BE2C (cell line): ENCODE measurements at regions not wholly inside any gene's neighbourhood (a gene's known extent, or its start where the extent isn't known, plus 50 kb on each side); places are given as distances from the start of the nearest gene placed in this dataset.

ENCODE experiments used
- DNase-seq: peaks from one replicate; pipeline ENCODE4 v3.0.0-alpha.2; 2020
- H3K27me3 ChIP-seq: fragments of 250-450 bp; sonication (Bioruptor Pico); 2 replicates; pipeline ENCODE4 v1.5.1; 2020; ENCODE audit warnings: mild to moderate bottlenecking
- H3K36me3 ChIP-seq: fragments of 250-450 bp; sonication (Bioruptor Pico); 2 replicates; pipeline ENCODE4 v1.5.1; 2020; ENCODE audit warnings: mild to moderate bottlenecking
- H3K4me1 ChIP-seq: fragments of 250-450 bp; sonication (Bioruptor Pico); 2 replicates; pipeline ENCODE4 v1.5.1; 2020
- H3K4me3 ChIP-seq: 2 replicates; pipeline ENCODE4 v1.5.1; 2011; ENCODE audit warnings: low read depth, low read length
- H3K9me3 ChIP-seq: fragments of 250-450 bp; sonication (Bioruptor Pico); 2 replicates; pipeline ENCODE4 v1.5.1; 2020
- TF ChIP-seq, protein P1 (sequence below): IDR thresholded peaks from 2 replicates; pipeline ENCODE4 v1.5.1; 2012; ENCODE audit warnings: mild to moderate bottlenecking, low read depth, low read length

DNA sequence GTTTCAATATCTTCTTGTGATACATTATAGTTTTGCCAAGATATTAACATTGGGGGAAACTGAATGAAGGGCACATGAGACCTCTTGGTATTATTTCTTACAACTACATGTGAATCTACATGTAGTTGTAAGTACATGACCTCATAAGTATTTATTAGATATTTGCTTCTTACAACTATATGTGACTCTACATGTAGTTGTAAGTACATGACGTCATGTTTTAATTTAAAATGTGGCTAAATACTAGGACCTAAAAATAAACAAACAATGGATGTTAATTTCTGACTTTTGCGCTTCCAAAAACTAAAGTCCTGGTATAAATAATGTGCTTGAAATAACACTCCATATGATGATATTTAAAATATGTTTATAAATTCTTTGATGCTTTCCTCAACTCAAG, 190.2 kb downstream of the CBLL2 start:
- TF ChIP-seq, protein P1, sequence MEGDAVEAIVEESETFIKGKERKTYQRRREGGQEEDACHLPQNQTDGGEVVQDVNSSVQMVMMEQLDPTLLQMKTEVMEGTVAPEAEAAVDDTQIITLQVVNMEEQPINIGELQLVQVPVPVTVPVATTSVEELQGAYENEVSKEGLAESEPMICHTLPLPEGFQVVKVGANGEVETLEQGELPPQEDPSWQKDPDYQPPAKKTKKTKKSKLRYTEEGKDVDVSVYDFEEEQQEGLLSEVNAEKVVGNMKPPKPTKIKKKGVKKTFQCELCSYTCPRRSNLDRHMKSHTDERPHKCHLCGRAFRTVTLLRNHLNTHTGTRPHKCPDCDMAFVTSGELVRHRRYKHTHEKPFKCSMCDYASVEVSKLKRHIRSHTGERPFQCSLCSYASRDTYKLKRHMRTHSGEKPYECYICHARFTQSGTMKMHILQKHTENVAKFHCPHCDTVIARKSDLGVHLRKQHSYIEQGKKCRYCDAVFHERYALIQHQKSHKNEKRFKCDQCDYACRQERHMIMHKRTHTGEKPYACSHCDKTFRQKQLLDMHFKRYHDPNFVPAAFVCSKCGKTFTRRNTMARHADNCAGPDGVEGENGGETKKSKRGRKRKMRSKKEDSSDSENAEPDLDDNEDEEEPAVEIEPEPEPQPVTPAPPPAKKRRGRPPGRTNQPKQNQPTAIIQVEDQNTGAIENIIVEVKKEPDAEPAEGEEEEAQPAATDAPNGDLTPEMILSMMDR, result no peak
- Histone ChIP-seq H3K9me3 (no peaks in the 10 kb centered on the region), H3K36me3 (no peaks in the 10 kb centered on the region), H3K4me3 (no peak overlapping the region), H3K4me1 (no peaks in the 10 kb centered on the region), H3K27me3 (no peaks in the 10 kb centered on the region)
- no peak for DNase-seq

DNA sequence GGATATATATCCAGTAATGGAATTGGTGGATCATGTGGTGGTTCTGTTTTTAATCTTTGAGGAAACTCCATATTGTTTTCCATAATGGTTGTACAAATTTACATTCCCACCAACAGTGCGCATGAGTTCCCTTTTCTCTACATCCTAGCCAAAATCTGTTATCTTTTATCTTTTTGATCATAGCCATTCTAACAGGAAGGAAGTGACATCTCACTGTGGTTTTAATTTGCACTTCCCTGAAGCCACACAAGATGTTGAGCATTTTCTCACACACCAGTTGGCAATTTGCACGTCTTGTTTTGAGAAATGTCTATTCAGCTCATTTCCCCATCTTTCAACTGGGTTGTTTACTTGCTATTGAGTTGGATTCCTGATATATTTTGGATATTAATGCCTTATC, 194.9 kb downstream of the CBLL2 start:
- Histone ChIP-seq H3K4me3 (no peak overlapping the region), H3K27me3 (no peaks in the 10 kb centered on the region), H3K9me3 (no peaks in the 10 kb centered on the region), H3K36me3 (no peaks in the 10 kb centered on the region), H3K4me1 (no peaks in the 10 kb centered on the region)
- TF ChIP-seq, protein P1, result no peak
- no peak for DNase-seq

DNA sequence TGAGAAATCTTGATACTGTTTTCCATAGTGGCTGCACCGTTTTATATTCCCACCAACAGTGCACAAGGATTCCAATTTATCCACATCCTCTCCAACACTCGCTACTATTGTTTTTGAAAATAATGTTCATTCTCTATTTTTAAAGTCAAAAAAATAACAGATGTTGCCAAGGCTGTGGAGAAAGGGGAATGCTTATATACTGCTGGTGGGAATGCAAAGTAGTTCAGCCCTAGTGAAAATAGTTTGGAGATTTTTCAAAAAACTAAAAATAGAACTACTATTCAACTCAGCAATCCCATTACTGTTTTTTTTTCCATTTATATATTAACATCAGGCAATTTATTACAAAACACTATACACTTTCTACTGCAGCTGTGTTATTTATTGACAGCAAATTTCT, 208.7 kb downstream of the CBLL2 start:
- Histone ChIP-seq H3K36me3 (no peaks in the 10 kb centered on the region), H3K4me3 (no peak overlapping the region), H3K4me1 (no peaks in the 10 kb centered on the region), H3K9me3 (no peaks in the 10 kb centered on the region), H3K27me3 (no peaks in the 10 kb centered on the region)
- DNase-seq, result no peak
- TF ChIP-seq, protein P1, result no peak

DNA sequence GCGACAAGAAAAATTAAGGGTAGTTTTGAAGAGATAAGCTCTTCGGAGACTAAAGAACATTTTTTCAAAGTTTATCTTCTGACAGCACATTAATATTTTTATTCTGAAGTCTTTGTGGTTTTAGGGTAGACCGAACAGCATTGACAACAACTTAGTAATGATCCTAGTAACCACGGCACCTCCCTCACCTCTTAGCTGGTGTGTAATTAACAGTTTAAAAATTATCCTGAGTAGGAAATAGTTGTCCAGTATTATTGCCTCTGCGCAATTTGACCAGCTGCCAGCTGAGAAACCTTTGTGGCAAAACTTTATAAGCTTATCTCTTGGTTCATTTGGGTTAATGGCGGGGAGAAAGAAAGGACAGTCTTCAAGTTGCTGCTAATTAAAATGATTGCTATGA, 213.6 kb downstream of the CBLL2 start:
- Histone ChIP-seq H3K27me3 (no peaks in the 10 kb centered on the region), H3K36me3 (no peaks in the 10 kb centered on the region), H3K9me3 (no peaks in the 10 kb centered on the region), H3K4me1 (no peaks in the 10 kb centered on the region), H3K4me3 (no peak overlapping the region)
- no peak for DNase-seq
- TF ChIP-seq, protein P1, result no peak

DNA sequence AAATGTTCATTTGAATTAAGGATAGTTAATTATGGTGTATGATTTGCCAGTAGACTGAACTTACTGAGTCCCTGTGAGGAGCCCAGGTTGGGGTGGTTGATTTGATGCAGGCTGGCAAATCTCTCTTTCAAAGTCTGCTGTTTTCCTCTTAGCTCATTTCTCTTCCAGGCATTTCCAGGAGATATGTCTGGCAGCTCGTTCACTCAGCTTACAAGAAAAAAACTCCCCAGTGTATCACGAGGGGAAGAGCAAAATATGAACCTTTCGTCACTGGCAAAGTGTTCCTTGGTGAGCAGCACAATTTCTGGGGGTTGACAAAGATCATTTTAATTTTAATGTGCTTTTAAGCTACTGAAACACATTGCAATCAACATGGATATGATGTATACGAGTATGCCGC, 244.2 kb downstream of the CBLL2 start:
- TF ChIP-seq, protein P1, result no peak
- Histone ChIP-seq H3K27me3 (no peaks in the 10 kb centered on the region), H3K36me3 (no peaks in the 10 kb centered on the region), H3K4me1 (no peaks in the 10 kb centered on the region), H3K4me3 (no peak overlapping the region), H3K9me3 (no peaks in the 10 kb centered on the region)
- DNase-seq, result no peak

DNA sequence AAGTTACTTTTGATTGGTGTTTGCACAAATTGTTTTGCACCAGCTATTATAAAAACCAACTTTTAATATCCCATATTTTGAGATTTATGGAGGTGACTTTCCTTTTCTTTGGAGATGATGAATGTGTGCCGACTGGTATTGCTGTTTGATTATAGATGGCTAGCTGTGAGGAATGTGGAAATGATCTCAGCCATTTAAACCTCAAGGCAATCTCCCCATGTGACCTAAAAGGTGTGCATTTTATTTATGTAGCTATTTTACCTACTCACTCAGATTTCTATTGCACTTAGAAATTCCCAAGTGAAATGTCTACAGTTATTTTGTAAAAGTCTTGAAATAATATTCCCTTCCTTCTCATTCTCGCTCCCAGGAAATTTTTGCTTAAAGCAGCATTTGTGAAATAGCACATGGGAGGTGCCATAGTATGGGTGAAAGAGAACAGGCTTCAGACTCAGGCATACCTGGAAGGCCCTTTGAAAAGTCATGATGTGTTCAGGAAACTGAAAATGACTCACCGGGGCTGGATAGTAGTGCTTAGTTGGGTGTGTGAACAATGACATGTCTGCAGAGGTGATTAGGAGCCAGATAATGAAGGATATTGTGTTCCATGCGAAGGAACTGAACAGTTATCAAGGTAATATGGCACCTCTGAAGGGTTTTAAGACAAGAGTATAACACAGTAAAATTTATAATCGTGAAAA, 247.6 kb downstream of the CBLL2 start:
- no peak overlapping the region for H3K4me3 ChIP-seq
- H3K4me1 ChIP-seq, result no peaks in the 10 kb centered on the region
- TF ChIP-seq, protein P1, result no peak
- no peak for DNase-seq
- H3K27me3 ChIP-seq, result no peaks in the 10 kb centered on the region
- no peaks in the 10 kb centered on the region for H3K36me3 ChIP-seq
- no peaks in the 10 kb centered on the region for H3K9me3 ChIP-seq
